Neural cell (in vitro differentiated cells): ENCODE measurements at regions not wholly inside any gene's neighbourhood (a gene's known extent, or its start where the extent isn't known, plus 50 kb on each side); places are given as distances from the start of the nearest gene placed in this dataset.

Experiments used
- H2AFZ ChIP-seq: fragments of 200-600, 300-800 bp; sonication (generic), shearing (Covaris generic); 2 replicates; pipeline ENCODE4 v1.6.0; 2014; ENCODE audit warnings: low read depth, mild to moderate bottlenecking, antibody characterized with exemption, low read length, moderate library complexity
- H3F3A ChIP-seq: fragments of 200-600 bp; shearing (Covaris generic); 2 replicates; pipeline ENCODE4 v1.6.1; 2016; ENCODE audit warnings: mild to moderate bottlenecking, moderate library complexity, mixed read lengths, antibody characterized with exemption, low read length; ENCODE audit not compliant: insufficient read depth, poor library complexity, severe bottlenecking
- H3K27ac ChIP-seq: fragments of 200-600, 300-800 bp; sonication (generic), shearing (Covaris generic); 2 replicates; pipeline ENCODE4 v1.5.1; 2014; ENCODE audit warnings: mild to moderate bottlenecking, low read length, moderate library complexity
- H3K27me3 ChIP-seq: fragments of 300-800, 200-600 bp; sonication (generic), shearing (Covaris generic); 2 replicates; pipeline ENCODE4 v1.6.0; 2014; ENCODE audit warnings: mild to moderate bottlenecking, low read depth, low read length, moderate library complexity; ENCODE audit not compliant: insufficient read depth
- H3K36me3 ChIP-seq: fragments of 300-800, 200-600 bp; sonication (generic), shearing (Covaris generic); 2 replicates; pipeline ENCODE4 v1.5.1; 2014; ENCODE audit warnings: mild to moderate bottlenecking, antibody characterized with exemption, low read length, moderate library complexity; ENCODE audit not compliant: insufficient read depth
- H3K4me2 ChIP-seq: fragments of 300-800, 200-600 bp; sonication (generic), shearing (Covaris generic); 2 replicates; pipeline ENCODE4 v1.6.0; 2014; ENCODE audit warnings: mild to moderate bottlenecking, low read length
- H3K4me3 ChIP-seq: fragments of 300-800, 200-600 bp; sonication (generic), shearing (Covaris generic); 2 replicates; pipeline ENCODE4 v1.5.1; 2014; ENCODE audit warnings: mild to moderate bottlenecking, low read length, moderate library complexity
- H3K79me2 ChIP-seq: fragments of 200-600 bp; shearing (Covaris generic); replicated peaks from 2 replicates; pipeline ENCODE4 v1.6.0; 2014; ENCODE audit warnings: mild to moderate bottlenecking, low read length, moderate library complexity; ENCODE audit not compliant: insufficient read depth
- H3K9ac ChIP-seq: fragments of 300-800, 200-600 bp; sonication (generic), shearing (Covaris generic); 2 replicates; pipeline ENCODE4 v1.6.1; 2016; ENCODE audit warnings: mild to moderate bottlenecking, low read length, mixed read lengths
- H3K9me2 ChIP-seq: fragments of 200-600 bp; shearing (Covaris generic); 2 replicates; pipeline ENCODE4 v1.6.1; 2016; ENCODE audit warnings: mild to moderate bottlenecking, low read length, mixed read lengths; ENCODE audit not compliant: insufficient read depth
- H3K9me3 ChIP-seq: fragments of 200-600, 300-800 bp; sonication (generic), shearing (Covaris generic); 2 replicates; pipeline ENCODE4 v1.6.1; 2016; ENCODE audit warnings: mild to moderate bottlenecking, mixed run types, low read length, moderate library complexity, mixed read lengths
- H4K20me1 ChIP-seq: fragments of 200-600 bp; shearing (Covaris generic); 2 replicates; pipeline ENCODE4 v1.6.1; 2016; ENCODE audit warnings: mild to moderate bottlenecking, mixed run types; ENCODE audit not compliant: insufficient read depth
- EP300 ChIP-seq: fragments of 450-650 bp; conservative IDR thresholded peaks from 2 replicates; pipeline ENCODE4 v1.6.1; 2014; ENCODE audit warnings: antibody characterized with exemption, mild to moderate bottlenecking, moderate library complexity; ENCODE audit not compliant: poor library complexity, severe bottlenecking
- EZH2 ChIP-seq: fragments of 200-600, 300-800 bp; shearing (Covaris generic), sonication (generic); IDR thresholded peaks from 2 replicates; pipeline ENCODE4 v1.6.1; 2014; ENCODE audit warnings: antibody characterized with exemption, low read length, borderline replicate concordance, mild to moderate bottlenecking; ENCODE audit not compliant: insufficient read depth, poor library complexity, severe bottlenecking
- MXI1 ChIP-seq: fragments of 450-650 bp; conservative IDR thresholded peaks from 2 replicates; pipeline ENCODE4 v1.6.1; 2014; ENCODE audit warnings: antibody characterized with exemption, mild to moderate bottlenecking; ENCODE audit not compliant: poor library complexity, severe bottlenecking
- POLR2AphosphoS5 ChIP-seq: IDR thresholded peaks from 2 replicates; pipeline ENCODE4 v1.6.1; 2012
- RAD21 ChIP-seq: fragments of 450-650 bp; conservative IDR thresholded peaks from 2 replicates; pipeline ENCODE4 v1.6.1; 2014; ENCODE audit warnings: antibody characterized with exemption, mild to moderate bottlenecking, moderate library complexity
- SMC3 ChIP-seq: fragments of 450-650 bp; conservative IDR thresholded peaks from 2 replicates; pipeline ENCODE4 v1.6.1; 2014; ENCODE audit warnings: antibody characterized with exemption, mild to moderate bottlenecking, moderate library complexity; ENCODE audit not compliant: poor library complexity
- TAF1 ChIP-seq: IDR thresholded peaks from 2 replicates; pipeline ENCODE4 v1.6.1; 2012; ENCODE audit warnings: low read depth
- TF ChIP-seq, protein P1 (sequence below): fragments of 450-650 bp; IDR thresholded peaks from 2 replicates; pipeline ENCODE4 v1.5.1; 2014; ENCODE audit warnings: antibody characterized with exemption, mild to moderate bottlenecking, moderate library complexity; ENCODE audit not compliant: poor library complexity, severe bottlenecking
- TF ChIP-seq, protein P2 (sequence below): IDR thresholded peaks from 2 replicates; pipeline ENCODE4 v1.6.1; 2012; ENCODE audit warnings: borderline replicate concordance

DNA sequence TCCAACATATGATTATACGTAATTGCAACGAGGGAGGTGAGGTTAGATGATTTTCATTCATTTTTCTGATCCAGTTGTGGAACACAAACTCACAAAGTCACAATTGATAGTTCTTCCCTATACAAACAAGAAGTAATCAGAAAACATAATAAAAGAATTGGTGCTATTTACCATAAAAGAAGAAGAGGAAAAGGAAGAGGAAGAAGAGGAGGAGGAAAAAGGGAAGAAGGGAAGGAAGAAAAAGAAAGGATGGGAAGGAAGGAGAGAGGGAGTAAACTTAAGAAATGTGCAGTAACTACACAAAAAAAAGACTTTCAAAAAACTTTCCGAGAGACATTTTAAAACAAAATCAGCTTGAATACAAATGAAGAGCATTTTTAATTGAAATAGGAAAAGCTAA lies 65.0 kb downstream of the CCDC71L start:
- H4K20me1 ChIP-seq, result no peaks in the 10 kb centered on the region
- no peaks in the 10 kb centered on the region for H3K27me3 ChIP-seq
- no peak overlapping the region for H3K27ac ChIP-seq
- H3K9me2 ChIP-seq, result peaks cover 3% of the 10 kb centered on the region
- H2AFZ ChIP-seq, result no peak overlapping the region
- no peak overlapping the region for H3K4me3 ChIP-seq
- no peaks in the 10 kb centered on the region for H3K9me3 ChIP-seq
- H3K36me3 ChIP-seq, result no peaks in the 10 kb centered on the region
- no peaks in the 10 kb centered on the region for H3K79me2 ChIP-seq
- H3K4me2 ChIP-seq, result no peak overlapping the region
- no peaks in the 10 kb centered on the region for H3F3A ChIP-seq
- no peak overlapping the region for H3K9ac ChIP-seq
- TF ChIP-seq, protein P1, sequence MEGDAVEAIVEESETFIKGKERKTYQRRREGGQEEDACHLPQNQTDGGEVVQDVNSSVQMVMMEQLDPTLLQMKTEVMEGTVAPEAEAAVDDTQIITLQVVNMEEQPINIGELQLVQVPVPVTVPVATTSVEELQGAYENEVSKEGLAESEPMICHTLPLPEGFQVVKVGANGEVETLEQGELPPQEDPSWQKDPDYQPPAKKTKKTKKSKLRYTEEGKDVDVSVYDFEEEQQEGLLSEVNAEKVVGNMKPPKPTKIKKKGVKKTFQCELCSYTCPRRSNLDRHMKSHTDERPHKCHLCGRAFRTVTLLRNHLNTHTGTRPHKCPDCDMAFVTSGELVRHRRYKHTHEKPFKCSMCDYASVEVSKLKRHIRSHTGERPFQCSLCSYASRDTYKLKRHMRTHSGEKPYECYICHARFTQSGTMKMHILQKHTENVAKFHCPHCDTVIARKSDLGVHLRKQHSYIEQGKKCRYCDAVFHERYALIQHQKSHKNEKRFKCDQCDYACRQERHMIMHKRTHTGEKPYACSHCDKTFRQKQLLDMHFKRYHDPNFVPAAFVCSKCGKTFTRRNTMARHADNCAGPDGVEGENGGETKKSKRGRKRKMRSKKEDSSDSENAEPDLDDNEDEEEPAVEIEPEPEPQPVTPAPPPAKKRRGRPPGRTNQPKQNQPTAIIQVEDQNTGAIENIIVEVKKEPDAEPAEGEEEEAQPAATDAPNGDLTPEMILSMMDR, result no peak
- TF ChIP-seq RAD21, result no peak
- no peak for TF ChIP-seq EP300
- no peak for TF ChIP-seq TAF1
- TF ChIP-seq MXI1, result no peak
- TF ChIP-seq EZH2, result no peak
- TF ChIP-seq, protein P2, sequence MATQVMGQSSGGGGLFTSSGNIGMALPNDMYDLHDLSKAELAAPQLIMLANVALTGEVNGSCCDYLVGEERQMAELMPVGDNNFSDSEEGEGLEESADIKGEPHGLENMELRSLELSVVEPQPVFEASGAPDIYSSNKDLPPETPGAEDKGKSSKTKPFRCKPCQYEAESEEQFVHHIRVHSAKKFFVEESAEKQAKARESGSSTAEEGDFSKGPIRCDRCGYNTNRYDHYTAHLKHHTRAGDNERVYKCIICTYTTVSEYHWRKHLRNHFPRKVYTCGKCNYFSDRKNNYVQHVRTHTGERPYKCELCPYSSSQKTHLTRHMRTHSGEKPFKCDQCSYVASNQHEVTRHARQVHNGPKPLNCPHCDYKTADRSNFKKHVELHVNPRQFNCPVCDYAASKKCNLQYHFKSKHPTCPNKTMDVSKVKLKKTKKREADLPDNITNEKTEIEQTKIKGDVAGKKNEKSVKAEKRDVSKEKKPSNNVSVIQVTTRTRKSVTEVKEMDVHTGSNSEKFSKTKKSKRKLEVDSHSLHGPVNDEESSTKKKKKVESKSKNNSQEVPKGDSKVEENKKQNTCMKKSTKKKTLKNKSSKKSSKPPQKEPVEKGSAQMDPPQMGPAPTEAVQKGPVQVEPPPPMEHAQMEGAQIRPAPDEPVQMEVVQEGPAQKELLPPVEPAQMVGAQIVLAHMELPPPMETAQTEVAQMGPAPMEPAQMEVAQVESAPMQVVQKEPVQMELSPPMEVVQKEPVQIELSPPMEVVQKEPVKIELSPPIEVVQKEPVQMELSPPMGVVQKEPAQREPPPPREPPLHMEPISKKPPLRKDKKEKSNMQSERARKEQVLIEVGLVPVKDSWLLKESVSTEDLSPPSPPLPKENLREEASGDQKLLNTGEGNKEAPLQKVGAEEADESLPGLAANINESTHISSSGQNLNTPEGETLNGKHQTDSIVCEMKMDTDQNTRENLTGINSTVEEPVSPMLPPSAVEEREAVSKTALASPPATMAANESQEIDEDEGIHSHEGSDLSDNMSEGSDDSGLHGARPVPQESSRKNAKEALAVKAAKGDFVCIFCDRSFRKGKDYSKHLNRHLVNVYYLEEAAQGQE, result no peak
- no peak for TF ChIP-seq POLR2AphosphoS5
- TF ChIP-seq SMC3, result no peak

GRCh38 chr7:106593028-106593417 lies 67.9 kb downstream of the CCDC71L start:
- no peak overlapping the region for H3K4me2 ChIP-seq
- TF ChIP-seq TAF1, result no peak
- TF ChIP-seq RAD21, result no peak
- TF ChIP-seq, protein P2, result no peak
- no peak for TF ChIP-seq MXI1
- no peak for TF ChIP-seq EP300
- no peak for TF ChIP-seq SMC3
- no peak for TF ChIP-seq POLR2AphosphoS5
- TF ChIP-seq EZH2, result no peak
- TF ChIP-seq, protein P1, result no peak
- H3K36me3 ChIP-seq, result no peaks in the 10 kb centered on the region
- H3K27me3 ChIP-seq, result no peaks in the 10 kb centered on the region
- H3K4me3 ChIP-seq, result no peak overlapping the region
- H4K20me1 ChIP-seq, result no peaks in the 10 kb centered on the region
- H3F3A ChIP-seq, result no peaks in the 10 kb centered on the region
- no peak overlapping the region for H3K9ac ChIP-seq
- no peaks in the 10 kb centered on the region for H3K79me2 ChIP-seq
- no peak overlapping the region for H3K27ac ChIP-seq
- H2AFZ ChIP-seq, result no peak overlapping the region
- no peaks in the 10 kb centered on the region for H3K9me3 ChIP-seq
- peaks cover 3% of the 10 kb centered on the region for H3K9me2 ChIP-seq
